CD4-positive, alpha-beta T cell treated with Interleukin-21 for 1 hour (primary cell): ENCODE measurements at regions not wholly inside any gene's neighbourhood (a gene's known extent, or its start where the extent isn't known, plus 50 kb on each side); places are given as distances from the start of the nearest gene placed in this dataset.
"Not testable (repeated sequence)": the region's sequence is repeated elsewhere in the genome, so short reads cannot be mapped to it uniquely, and the experiment has no call there.

ENCODE experiments used
- DNase-seq: peaks from one replicate; pipeline ENCODE4 v3.0.0-alpha.2; 2020

- no peak for DNase-seq
Measured at GRCh38 chr2:18304849-18305248, 255.6 kb downstream of the RDH14 start.

DNA sequence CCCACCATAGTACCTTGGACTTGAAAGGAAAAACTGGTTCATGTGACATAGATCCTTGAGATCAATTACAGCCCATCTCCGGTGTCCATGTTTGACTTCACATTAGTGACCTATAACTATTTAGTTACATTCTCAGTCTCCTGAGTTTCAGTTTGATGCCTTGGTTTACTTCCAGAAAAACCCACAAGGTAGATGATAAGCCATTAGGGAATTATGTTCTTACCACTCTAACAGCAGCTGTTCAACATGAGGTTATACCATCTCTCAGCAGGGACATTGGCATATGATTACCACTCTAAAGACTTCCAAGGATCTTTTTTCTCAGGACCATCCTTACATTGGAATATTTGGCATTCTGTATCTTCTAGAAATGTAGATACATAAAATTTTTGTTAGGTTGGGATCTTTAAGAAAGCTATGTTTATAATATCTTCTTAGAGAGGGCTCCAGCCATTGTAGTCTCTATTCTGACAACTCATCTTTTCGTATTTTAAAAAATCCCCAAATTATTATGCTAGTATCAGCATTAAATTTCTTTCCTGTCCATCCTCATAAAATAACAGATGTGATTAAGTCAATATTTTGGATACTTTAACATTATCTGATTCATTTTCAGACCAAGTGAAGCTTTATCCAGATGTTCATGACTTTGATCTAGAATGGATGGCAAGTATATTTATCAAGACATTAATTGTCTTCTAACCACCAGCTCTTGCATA lies 258.9 kb downstream of the RDH14 start:
- DNase-seq, result no peak

DNA sequence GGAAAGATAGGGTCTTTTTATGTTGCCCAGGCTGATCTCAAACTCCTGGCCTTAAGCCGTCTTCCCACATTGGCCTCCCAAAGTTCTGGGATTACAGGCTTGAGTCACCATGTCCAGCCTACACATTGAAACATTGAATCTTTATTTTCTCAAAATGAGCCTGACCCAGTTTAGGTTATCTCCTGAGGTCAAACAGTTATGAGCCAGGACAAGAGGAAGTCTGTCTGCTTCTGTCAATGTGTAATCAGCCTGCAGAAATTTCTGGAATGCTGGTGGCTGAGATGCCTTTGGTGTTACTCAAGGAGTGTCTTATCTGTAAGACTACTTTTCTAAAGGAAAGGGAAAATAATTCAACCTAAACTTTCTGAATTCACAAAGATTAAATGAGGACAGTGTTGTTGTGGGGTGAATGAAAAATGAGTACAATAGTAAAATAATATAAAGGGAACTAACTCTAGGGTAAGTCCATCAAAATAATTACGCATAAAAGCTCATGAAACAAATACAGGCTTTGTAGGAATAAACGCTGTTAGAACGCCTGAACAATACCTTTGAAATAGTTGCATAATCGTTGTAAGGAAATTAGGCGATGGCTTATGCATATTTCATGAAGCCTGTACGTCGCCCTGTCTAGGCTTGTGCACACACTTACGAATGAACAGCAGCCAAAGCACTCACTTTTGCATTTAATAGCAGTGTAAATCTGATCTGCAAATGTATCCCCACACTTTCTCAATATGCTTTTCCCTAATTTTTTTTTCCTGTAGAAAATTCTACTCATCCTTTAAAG lies 260.8 kb downstream of the RDH14 start:
- no peak for DNase-seq

DNA sequence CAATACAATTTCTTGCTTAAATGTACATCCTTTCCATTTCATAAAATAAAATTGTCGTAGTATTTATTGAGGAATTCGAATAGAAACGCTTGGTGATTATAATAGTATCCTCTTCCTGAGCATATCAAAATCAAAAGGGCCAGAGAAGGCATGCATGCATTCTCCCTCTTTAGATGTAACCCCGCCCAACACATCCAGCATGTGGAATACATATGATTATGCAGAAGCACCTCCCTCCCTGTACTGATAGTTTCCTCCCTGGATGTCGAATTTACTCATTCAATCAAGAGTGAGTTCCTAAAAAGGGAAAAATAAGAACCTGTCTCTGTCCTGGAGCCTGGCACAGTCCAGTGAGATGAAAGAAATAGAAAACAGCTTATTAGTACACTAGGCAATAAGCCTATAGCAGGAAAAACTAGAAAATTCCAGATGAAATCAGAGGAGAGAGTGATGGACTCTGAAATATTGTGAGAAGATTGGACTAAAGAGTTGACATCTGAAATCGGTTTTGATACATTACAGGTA lies 262.9 kb downstream of the RDH14 start:
- DNase-seq, result no peak

DNA sequence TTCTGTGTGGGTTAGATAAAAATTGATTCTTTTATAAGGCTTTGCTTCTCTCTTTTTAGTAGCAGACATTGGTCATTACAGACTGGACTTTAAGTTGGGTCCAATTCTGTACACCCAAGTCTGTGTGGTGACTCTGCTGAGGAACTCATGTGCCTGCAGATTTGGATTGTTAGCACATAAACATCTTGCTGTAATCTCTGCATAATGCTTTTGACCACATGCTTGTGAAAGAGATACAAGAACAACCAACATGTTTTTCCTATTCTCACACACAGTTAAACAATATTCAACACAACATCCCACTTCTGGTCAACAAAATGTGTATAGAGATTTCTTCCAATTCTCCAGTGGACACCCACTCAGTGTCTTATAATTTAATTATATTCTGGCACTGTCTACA lies 270.1 kb downstream of the RDH14 start:
- DNase-seq, result no peak

GRCh38 chr2:18286897-18287296 lies 273.6 kb downstream of the RDH14 start:
- DNase-seq, result no peak

GRCh38 chr2:18284331-18284730 lies 276.1 kb downstream of the RDH14 start:
- DNase-seq, result no peak

GRCh38 chr2:18282026-18282425 lies 278.4 kb downstream of the RDH14 start:
- DNase-seq, result no peak

- no peak for DNase-seq
Measured at GRCh38 chr2:18276583-18277075, 283.8 kb downstream of the RDH14 start.

DNA sequence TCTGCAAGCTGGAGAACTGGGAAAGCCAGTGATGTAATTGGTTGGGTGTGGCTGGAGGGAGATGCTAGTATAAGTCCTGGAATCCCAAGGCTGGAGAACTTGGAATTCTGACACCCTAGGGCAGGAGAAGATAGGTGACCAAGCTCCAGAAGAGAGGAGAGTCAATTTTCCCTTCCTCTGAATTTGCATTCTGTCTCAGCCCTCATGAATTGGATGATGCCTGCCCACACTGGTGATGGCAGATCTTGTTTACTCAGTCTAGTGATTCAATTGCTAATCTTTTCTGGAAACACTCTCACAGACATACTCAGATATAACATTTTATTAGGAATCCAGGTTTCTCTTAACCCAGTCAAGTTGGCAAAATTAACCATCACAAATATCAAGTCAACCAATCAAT lies 287.2 kb downstream of the RDH14 start:
- DNase-seq, result no peak

GRCh38 chr2:18272148-18272494 lies 288.3 kb downstream of the RDH14 start:
- DNase-seq, result no peak

GRCh38 chr2:18271370-18272147 lies 288.9 kb downstream of the RDH14 start:
- no peak for DNase-seq

GRCh38 chr2:18268400-18268799 lies 292.1 kb downstream of the RDH14 start:
- no peak for DNase-seq

DNA sequence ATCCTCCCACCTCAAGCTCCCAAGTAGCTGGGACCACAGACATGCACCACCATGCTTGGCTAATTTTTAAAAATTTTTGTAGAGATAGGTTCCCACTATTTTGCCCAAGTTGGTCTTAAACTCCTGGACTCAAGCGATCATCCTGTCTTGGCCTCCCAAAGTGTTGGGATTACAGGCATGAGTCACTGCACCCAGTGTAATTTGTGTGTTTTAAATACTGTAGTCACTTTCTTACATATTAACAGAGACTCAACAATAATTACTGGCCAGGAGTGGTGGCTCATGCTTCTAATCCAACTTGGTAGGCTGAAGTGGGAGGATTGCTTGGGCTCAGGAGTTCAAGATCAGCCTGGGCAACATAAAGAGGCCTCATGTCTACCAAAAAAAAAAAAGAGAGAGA lies 293.0 kb downstream of the RDH14 start:
- DNase-seq, result no peak

- not testable (repeated sequence) for DNase-seq
Measured at GRCh38 chr2:18266699-18267098, 293.8 kb downstream of the RDH14 start.

GRCh38 chr2:18265614-18266586 lies 294.6 kb downstream of the RDH14 start:
- no peak for DNase-seq

DNA sequence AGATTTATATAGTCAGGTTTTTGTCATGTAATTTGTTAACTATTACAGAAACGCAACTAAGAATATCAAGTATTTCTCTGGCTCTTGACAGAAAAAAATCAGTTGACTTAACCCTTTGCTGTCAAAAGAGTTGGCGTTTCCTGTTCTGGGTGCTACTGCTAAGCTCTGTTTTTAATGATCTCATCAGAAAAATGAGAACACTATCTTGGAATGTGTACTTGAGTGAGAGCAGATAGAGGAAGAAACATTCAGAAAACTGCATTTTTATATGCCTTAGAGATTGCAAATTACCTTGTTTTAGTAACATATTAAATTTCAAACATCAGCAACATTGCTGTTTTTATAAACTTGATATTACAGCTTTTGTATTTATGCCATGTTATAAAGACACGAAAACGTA lies 297.9 kb downstream of the RDH14 start:
- no peak for DNase-seq

GRCh38 chr2:18253686-18254197 lies 306.7 kb downstream of the RDH14 start:
- DNase-seq, result no peak

- no peak for DNase-seq
Measured at GRCh38 chr2:18251486-18251885, 309.0 kb downstream of the RDH14 start.

DNA sequence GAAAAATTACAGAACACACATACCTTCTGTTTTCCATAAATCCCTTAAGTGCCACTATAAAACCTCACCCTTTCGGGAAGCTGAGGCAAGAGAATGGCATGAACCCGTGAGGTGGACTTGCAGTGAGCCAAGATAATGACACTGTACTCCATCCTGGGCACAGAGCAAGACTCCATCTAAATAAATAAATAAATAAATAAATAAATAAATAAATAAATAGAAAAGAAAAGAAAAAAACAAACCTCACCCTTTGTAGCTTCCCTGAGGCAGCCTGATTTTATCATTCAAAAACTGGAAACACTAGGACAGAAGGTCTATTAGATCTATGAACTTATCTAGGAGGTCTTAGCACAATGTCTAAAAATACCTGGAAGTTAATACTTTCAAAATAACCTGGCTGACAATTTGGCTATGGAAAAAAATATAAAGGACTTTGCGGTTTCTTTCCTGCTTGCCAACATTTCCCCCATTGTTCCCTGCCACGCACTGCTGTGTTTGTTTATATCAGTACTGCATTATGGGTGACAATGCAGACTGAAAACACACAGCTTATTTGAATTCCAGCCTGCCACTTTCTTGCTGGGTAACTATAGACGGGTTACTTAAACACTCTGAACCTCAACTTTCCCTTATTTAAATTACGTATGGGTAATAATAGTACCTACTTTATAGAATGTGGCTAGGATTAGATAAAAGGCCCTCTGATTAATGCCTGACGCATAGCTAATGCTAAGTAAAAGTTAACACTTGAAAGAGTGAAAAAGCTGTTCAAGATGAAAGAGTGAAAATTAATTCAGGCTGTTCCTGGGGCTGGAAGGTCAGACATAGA lies 313.0 kb downstream of the RDH14 start:
- no peak for DNase-seq

DNA sequence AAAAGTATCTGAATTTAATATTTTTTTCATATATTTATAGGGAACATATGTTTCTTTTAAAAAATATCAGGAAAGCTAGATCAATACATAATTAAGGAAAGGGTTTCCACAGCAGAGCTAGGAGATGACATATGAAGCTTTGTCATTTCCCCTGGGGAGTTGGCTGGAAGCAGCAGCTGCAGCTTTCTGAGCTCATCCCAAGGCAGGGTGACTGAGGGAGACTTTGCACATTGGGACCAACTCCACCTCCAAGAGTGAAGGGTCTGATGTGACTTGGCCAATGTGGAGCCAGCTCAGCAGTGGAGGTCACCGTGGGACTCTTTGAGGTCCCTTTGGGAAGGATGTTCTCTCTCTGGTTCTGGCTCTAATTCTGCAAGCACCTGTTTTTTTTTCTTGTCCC lies 315.1 kb downstream of the RDH14 start:
- DNase-seq, result no peak
